Colonic mucosa (tissue), 4 donors: ENCODE measurements at regions not wholly inside any gene's neighbourhood (a gene's known extent, or its start where the extent isn't known, plus 50 kb on each side); places are given as distances from the start of the nearest gene placed in this dataset.
"Not testable (repeated sequence)": the region's sequence is repeated elsewhere in the genome, so short reads cannot be mapped to it uniquely, and the experiment has no call there.

ENCODE experiments used
- DNase-seq: peaks from one replicate; pipeline ENCODE4 v3.0.0-alpha.2; 2020
- H3K27ac ChIP-seq: fragments of 200-600 bp; one replicate; pipeline ENCODE4 v1.8.0; 2021
- H3K27me3 ChIP-seq: fragments of 200-600 bp; one replicate; pipeline ENCODE4 v1.8.0; 2021
- H3K36me3 ChIP-seq: fragments of 200-600 bp; one replicate; pipeline ENCODE4 v1.8.0; 2021
- H3K4me1 ChIP-seq: fragments of 200-600 bp; one replicate; pipeline ENCODE4 v1.8.0; 2021; ENCODE audit warnings: mild to moderate bottlenecking
- H3K4me3 ChIP-seq: fragments of 200-600 bp; one replicate; pipeline ENCODE4 v1.8.0; 2021
- H3K9ac ChIP-seq, 2 donors: one replicate each; pipeline ENCODE4 v1.7.0; 2013; ENCODE audit warnings: control low read depth in 2 of 2, low read depth in 2 of 2, low read length in 2 of 2
- H3K9me3 ChIP-seq: fragments of 200-600 bp; one replicate; pipeline ENCODE4 v1.8.0; 2021
- intact Hi-C: fragments of 100-400 bp; cut with DNase I; formaldehyde crosslinking; loops from one replicate; pipeline ENCODE4 v1.14.1; 2022
- TF ChIP-seq, protein P1 (sequence below): fragments of 200-600 bp; IDR thresholded peaks from one replicate; pipeline ENCODE4 v1.8.0; 2022; ENCODE audit warnings: antibody characterized with exemption, mild to moderate bottlenecking
- donor health status: healthy.
- donor health status: DM: no; HTN: no; CAD: no.
- donor health status: DM: no; HTN: no; CAD: no.

DNA sequence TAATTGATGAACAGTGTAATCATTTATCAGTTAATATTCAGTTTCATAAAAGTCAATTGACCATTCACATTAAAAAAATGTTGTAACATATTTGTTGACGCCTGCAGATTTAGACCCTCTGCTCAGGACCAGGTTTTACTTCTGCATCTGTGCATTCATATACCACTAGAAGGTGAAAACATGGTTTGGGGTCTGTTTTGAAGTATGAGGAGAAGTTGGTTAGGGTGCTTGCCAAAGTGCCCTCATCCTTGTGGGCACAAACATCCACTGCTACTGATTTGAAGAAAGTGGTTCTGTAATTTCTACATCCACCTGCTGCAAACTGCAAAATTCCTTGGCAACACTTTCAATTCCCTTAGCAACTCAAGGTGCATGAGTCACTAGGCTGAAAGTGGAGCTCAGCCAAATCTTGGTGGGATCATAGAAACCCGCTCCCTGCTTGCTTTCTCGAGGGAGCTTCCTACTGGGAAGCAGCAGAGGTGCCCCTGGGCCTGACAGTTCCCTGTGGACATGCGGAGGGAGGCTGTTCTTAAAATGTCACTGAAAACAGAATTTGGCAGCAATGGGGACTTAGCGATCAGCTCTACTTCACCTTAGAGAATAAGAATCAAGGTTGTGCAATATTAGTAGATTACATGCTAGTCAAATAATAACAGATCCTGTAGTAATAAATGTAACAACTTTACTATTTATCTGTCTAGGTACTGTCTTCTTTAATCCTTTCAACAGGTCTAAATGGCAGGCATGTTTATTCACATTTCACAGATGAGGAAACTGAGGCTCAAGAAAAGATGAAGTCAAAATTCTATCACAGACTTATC lies 301.0 kb upstream of the TBL1XR1 start:
- TF ChIP-seq, protein P1, sequence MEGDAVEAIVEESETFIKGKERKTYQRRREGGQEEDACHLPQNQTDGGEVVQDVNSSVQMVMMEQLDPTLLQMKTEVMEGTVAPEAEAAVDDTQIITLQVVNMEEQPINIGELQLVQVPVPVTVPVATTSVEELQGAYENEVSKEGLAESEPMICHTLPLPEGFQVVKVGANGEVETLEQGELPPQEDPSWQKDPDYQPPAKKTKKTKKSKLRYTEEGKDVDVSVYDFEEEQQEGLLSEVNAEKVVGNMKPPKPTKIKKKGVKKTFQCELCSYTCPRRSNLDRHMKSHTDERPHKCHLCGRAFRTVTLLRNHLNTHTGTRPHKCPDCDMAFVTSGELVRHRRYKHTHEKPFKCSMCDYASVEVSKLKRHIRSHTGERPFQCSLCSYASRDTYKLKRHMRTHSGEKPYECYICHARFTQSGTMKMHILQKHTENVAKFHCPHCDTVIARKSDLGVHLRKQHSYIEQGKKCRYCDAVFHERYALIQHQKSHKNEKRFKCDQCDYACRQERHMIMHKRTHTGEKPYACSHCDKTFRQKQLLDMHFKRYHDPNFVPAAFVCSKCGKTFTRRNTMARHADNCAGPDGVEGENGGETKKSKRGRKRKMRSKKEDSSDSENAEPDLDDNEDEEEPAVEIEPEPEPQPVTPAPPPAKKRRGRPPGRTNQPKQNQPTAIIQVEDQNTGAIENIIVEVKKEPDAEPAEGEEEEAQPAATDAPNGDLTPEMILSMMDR = no peak
- Histone ChIP-seq H3K9ac (no peak overlapping the region), H3K27ac (no peak overlapping the region), H3K27me3 (no peaks in the 10 kb centered on the region), H3K4me1 (no peaks in the 10 kb centered on the region), H3K9me3 (no peaks in the 10 kb centered on the region), H3K4me3 (no peak overlapping the region), H3K36me3 (no peaks in the 10 kb centered on the region)
- no peak for DNase-seq
- intact Hi-C loops = no loop called here

DNA sequence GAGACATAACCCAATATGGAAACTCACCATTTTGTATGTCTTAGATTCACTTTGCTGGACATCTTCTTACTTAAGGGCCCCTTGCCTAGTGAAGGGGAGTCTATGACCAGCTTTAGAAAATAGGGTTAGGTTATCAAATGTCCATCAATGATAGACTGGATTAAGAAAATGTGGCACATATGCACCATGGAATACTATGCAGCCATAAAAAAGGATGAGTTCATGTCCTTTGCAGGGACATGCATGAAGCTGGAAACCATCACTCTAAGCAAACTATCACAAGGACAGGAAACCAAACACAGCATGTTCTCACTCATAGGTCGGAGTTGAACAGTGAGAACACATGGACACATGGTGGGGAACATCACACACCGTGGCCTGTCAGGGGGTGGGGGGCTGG lies 301.8 kb upstream of the TBL1XR1 start:
- DNase-seq, H3K4me1 ChIP-seq, H3K4me3 ChIP-seq, H3K27me3 ChIP-seq, H3K27ac ChIP-seq, intact Hi-C loops, H3K9me3 ChIP-seq, H3K36me3 ChIP-seq, H3K9ac ChIP-seq: not testable (repeated sequence)

DNA sequence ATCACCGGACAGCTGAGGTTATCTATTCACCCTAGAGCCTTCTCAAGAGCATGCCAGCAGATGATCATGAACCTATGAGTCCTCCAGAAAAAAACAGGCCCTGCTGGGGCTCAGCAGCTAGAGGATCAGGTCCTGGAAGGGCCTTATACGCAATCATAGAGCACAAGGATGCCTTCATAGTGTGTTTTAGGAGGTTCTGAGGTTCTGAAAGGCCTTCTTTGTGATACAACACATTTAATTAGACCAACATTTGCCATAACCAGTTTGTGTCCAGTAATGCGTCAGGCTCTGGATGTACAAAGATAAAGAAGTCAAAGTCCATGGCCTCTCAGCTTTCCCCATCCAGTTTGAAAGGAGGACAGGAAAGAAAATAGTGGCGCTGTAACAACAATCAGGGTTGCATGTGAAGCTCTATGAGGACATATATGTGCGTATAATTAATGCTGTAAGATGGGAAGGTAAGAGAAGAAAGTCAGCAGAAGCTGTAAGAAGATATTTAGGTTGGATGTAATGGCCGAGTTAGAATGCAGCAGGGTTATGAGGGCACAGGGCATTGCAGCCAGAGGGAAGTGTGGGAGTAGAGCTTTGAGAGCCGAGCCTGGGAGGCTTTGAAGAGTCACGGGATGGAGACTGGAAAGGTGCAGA lies 302.6 kb upstream of the TBL1XR1 start:
- Histone ChIP-seq H3K9ac (no peak overlapping the region), H3K27ac (no peak overlapping the region), H3K27me3 (no peaks in the 10 kb centered on the region), H3K36me3 (no peaks in the 10 kb centered on the region), H3K4me3 (no peak overlapping the region), H3K4me1 (no peaks in the 10 kb centered on the region), H3K9me3 (no peaks in the 10 kb centered on the region)
- TF ChIP-seq, protein P1 = no peak
- no peak for DNase-seq
- intact Hi-C loops = no loop called here

DNA sequence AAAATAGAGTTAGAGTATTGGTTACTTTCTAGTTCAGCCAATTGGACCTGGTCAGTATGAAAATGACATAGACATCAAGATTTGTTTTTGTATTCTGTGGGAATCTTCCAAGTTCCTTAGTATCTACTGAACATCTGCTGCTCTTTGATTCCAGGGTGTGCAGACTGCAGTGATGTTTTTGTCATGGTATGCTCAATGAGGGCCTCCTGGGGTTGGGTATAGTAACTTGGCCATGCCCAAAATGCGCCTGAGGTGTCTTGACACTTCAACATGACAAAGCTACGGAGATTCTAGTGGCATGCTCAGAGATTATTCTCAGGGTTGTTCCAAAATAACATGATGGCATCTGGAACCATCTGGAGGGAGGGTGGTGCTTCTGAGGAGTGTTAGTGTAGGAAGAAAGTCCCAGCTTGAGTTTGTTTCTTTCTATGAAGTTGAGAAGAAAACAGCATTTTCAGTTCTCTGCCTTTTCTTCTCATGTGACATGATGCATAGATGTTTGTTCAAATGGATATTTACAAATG lies 313.5 kb upstream of the TBL1XR1 start:
- intact Hi-C loops = loop anchor here (10.0 kb wide), 1 partner anchor 274 kb away; no protein-coding TSS in a partner anchor
- no peaks in the 10 kb centered on the region for H3K27me3 ChIP-seq
- TF ChIP-seq, protein P1 = no peak
- H3K9ac ChIP-seq = no peak overlapping the region
- H3K36me3 ChIP-seq = no peaks in the 10 kb centered on the region
- H3K27ac ChIP-seq = no peak overlapping the region
- no peak overlapping the region for H3K4me3 ChIP-seq
- H3K9me3 ChIP-seq = no peaks in the 10 kb centered on the region
- no peaks in the 10 kb centered on the region for H3K4me1 ChIP-seq
- DNase-seq = no peak

DNA sequence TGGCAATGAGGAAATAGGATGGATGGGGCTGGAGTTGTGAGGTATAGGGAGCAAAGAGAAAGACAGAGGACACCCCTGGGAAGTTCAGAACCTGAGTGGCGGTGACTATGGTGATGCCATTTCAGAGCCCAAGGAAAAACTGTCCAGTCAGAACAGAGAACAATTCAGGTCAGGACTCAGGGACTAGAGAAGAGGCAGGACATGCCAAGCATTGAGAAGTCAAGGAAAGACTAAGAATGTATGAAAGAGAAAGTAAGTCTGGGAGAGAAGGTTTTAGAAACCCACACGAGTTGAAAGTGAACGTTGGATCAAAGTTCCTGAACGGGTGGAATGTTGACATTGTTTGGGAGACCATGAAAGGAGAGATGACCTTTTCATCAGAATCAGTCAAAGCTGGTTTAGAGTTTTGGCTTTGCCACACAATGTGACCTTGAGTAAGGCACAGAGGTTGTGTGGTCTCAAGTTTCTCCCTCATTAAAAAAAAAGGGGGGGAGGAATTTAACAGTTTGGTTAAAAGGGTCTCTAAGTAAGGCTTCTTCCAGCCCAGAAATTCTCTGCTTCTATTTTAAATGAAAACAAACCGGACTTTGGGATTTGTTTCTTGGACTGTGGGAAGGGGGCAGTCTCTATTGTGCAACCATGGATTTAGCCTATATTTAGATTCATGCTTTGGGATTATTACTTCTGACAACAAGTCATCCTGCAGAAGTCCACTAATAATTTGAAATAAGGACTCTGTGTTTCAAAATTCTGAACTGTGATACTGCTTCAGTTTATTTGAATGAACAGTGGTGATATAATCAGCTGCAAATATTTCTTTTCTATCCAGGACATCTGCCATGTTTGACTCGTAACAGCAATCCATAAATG lies 315.9 kb upstream of the TBL1XR1 start:
- Histone ChIP-seq H3K4me1 (no peaks in the 10 kb centered on the region), H3K36me3 (no peaks in the 10 kb centered on the region), H3K27me3 (no peaks in the 10 kb centered on the region), H3K27ac (no peak overlapping the region), H3K9ac (no peak overlapping the region), H3K4me3 (no peak overlapping the region), H3K9me3 (no peaks in the 10 kb centered on the region)
- no peak for DNase-seq
- TF ChIP-seq, protein P1 = no peak
- intact Hi-C loops = loop anchor here (10.0 kb wide), 1 partner anchor 272 kb away; no protein-coding TSS in a partner anchor
